Natural killer cell treated with Interleukin-12 subunit alpha and Interleukin-12 subunit beta and Interleukin-15 and Interleukin-18, amount 100 ng/mL, for 72 hours (primary cell): ENCODE measurements at regions not wholly inside any gene's neighbourhood (a gene's known extent, or its start where the extent isn't known, plus 50 kb on each side); places are given as distances from the start of the nearest gene placed in this dataset.
"Not testable (repeated sequence)": the region's sequence is repeated elsewhere in the genome, so short reads cannot be mapped to it uniquely, and the experiment has no call there.

Experiments
- ATAC-seq, 2 donors: fragments of 150-1000 bp; cut with Tn5 transposase in 1 of 2; sonication (Bioruptor Pico), chemical (Tn5 transposase) in 1 of 2; 2 replicates each; pipeline ENCODE4 v1.10.0; 2021
- DNase-seq: peaks from one replicate; pipeline ENCODE4 v3.0.0; 2022; ENCODE audit warnings: low spot score
- H3K27ac Mint-ChIP-seq, 2 donors: 1 replicate in 1 of 2; 2 replicates in 1 of 2; pipeline ENCODE4 v1.8.0; 2022; ENCODE audit warnings: mixed read lengths in 2 of 2, mild to moderate bottlenecking in 1 of 2, moderate library complexity in 1 of 2
- H3K27me3 Mint-ChIP-seq, 2 donors: 1 replicate in 1 of 2; 2 replicates in 1 of 2; pipeline ENCODE4 v1.8.0; 2022; ENCODE audit warnings: mixed read lengths in 2 of 2
- H3K36me3 Mint-ChIP-seq: one replicate; pipeline ENCODE4 v1.8.0; 2022; ENCODE audit warnings: mixed read lengths
- H3K4me1 Mint-ChIP-seq, 2 donors: 1 replicate in 1 of 2; 2 replicates in 1 of 2; pipeline ENCODE4 v1.8.0; 2022; ENCODE audit warnings: low read depth in 2 of 2, mixed read lengths in 2 of 2, mild to moderate bottlenecking in 1 of 2
- H3K4me3 Mint-ChIP-seq: one replicate; pipeline ENCODE4 v1.8.0; 2022; ENCODE audit warnings: mixed read lengths
- H3K9me3 Mint-ChIP-seq: 2 replicates; pipeline ENCODE4 v1.8.0; 2022; ENCODE audit warnings: mixed read lengths

GRCh38 chr7:8314566-8314965, 52.6 kb upstream of the ICA1 start:
- ATAC-seq (no peak), DNase-seq (no peak)
- H3K27me3 Mint-ChIP-seq: peaks cover 40 to 59% of the 10 kb centered on the region in 2 donors
- H3K4me3 Mint-ChIP-seq: no peak overlapping the region
- no peaks in the 10 kb centered on the region for H3K9me3 Mint-ChIP-seq
- H3K4me1 Mint-ChIP-seq: no peaks in the 10 kb centered on the region
- no peak overlapping the region for H3K27ac Mint-ChIP-seq
- H3K36me3 Mint-ChIP-seq: peaks cover 8% of the 10 kb centered on the region

- DNase-seq (no peak), ATAC-seq (no peak)
- no peaks in the 10 kb centered on the region for H3K4me1 Mint-ChIP-seq
- no peaks in the 10 kb centered on the region for H3K9me3 Mint-ChIP-seq
- no peak overlapping the region for H3K27ac Mint-ChIP-seq
- H3K27me3 Mint-ChIP-seq: peaks cover 37 to 40% of the 10 kb centered on the region in 2 donors
- H3K4me3 Mint-ChIP-seq: no peak overlapping the region
- H3K36me3 Mint-ChIP-seq: no peaks in the 10 kb centered on the region
Observed at GRCh38 chr7:8319115-8319514, 57.1 kb upstream of the ICA1 start.

GRCh38 chr7:8320174-8320573, 58.2 kb upstream of the ICA1 start:
- Mint-ChIP-seq H3K4me3 (no peak overlapping the region), H3K36me3 (no peaks in the 10 kb centered on the region), H3K9me3 (no peaks in the 10 kb centered on the region), H3K27me3 (peaks cover 39 to 40% of the 10 kb centered on the region in 2 donors), H3K4me1 (no peaks in the 10 kb centered on the region), H3K27ac (no peak overlapping the region)
- DNase-seq (no peak), ATAC-seq (no peak)

GRCh38 chr7:8321312-8321711, 59.3 kb upstream of the ICA1 start:
- H3K4me1 Mint-ChIP-seq: no peaks in the 10 kb centered on the region
- no peak overlapping the region for H3K27ac Mint-ChIP-seq
- no peak for ATAC-seq

DNA sequence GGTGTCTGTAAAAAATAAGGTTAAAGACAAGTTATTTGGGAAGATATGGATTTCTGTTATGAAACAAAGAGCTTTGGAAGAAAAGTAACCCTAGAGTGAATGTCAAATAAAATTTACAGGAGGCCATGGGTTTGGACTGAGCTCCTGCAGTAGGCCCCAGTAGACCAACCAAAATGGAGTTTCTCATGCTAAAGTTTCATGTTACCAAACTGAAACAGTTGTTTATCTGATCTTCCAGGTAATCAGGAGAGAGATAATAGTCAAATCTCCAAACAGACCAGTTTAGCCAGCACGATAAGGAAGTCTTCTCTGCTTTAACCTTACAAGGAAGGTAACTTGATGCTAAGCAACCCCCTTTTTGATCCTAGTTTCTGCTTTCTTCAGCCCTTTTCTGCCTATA, 60.7 kb upstream of the ICA1 start:
- peaks cover 34 to 41% of the 10 kb centered on the region in 2 donors for H3K27me3 Mint-ChIP-seq

More at GRCh38 chr7:8321312-8321711, 59.3 kb upstream of the ICA1 start:
- Mint-ChIP-seq H3K9me3 (no peaks in the 10 kb centered on the region), H3K27me3 (peaks cover 37 to 46% of the 10 kb centered on the region in 2 donors), H3K36me3 (no peaks in the 10 kb centered on the region), H3K4me3 (no peak overlapping the region)
- no peak for DNase-seq

GRCh38 chr7:8325067-8325466, 63.1 kb upstream of the ICA1 start:
- ATAC-seq: no peak
- DNase-seq: no peak
- Mint-ChIP-seq H3K9me3 (no peaks in the 10 kb centered on the region), H3K27ac (no peak overlapping the region), H3K4me3 (no peak overlapping the region), H3K4me1 (no peaks in the 10 kb centered on the region), H3K36me3 (no peaks in the 10 kb centered on the region), H3K27me3 (peaks cover 34 to 37% of the 10 kb centered on the region in 2 donors)

More for the DNA sequence above, 60.7 kb upstream of the ICA1 start:
- no peak for DNase-seq
- no peak overlapping the region for H3K27ac Mint-ChIP-seq
- H3K4me3 Mint-ChIP-seq: no peak overlapping the region
- ATAC-seq: no peak
- no peaks in the 10 kb centered on the region for H3K36me3 Mint-ChIP-seq
- H3K9me3 Mint-ChIP-seq: no peaks in the 10 kb centered on the region
- no peaks in the 10 kb centered on the region for H3K4me1 Mint-ChIP-seq

DNA sequence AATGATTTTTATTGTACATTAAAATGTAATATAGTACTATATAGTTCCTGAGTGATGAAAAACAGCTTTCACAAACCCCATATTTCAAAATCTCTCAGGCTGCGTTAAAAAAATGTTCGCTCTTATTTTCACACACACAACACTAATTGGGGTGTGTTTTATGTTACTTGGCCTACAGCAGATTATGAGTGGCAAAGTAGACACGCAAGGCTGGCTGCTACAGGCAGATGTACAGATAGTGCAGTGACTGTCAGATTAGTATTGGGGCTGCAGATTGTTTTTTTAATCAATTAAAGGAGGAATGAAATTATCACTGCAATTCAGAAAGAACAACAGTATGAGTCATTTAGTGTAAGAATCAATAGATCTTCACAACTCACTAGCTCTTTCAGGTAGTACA, 65.2 kb upstream of the ICA1 start:
- H3K9me3 Mint-ChIP-seq: no peaks in the 10 kb centered on the region
- H3K4me1 Mint-ChIP-seq: no peaks in the 10 kb centered on the region
- no peak overlapping the region for H3K27ac Mint-ChIP-seq
- no peak overlapping the region for H3K4me3 Mint-ChIP-seq
- ATAC-seq: no peak
- H3K36me3 Mint-ChIP-seq: no peaks in the 10 kb centered on the region
- no peak for DNase-seq
- H3K27me3 Mint-ChIP-seq: peaks cover 31 to 47% of the 10 kb centered on the region in 2 donors

GRCh38 chr7:8338206-8338605, 76.2 kb upstream of the ICA1 start:
- H3K27ac Mint-ChIP-seq: no peak overlapping the region
- no peak for DNase-seq
- ATAC-seq: no peak
- H3K27me3 Mint-ChIP-seq: peaks cover 17 to 37% of the 10 kb centered on the region in 2 donors
- H3K4me3 Mint-ChIP-seq: no peak overlapping the region
- no peaks in the 10 kb centered on the region for H3K9me3 Mint-ChIP-seq
- H3K36me3 Mint-ChIP-seq: no peaks in the 10 kb centered on the region
- no peaks in the 10 kb centered on the region for H3K4me1 Mint-ChIP-seq

GRCh38 chr7:8343556-8343955, 81.6 kb upstream of the ICA1 start:
- no peak for ATAC-seq
- Mint-ChIP-seq H3K4me1 (no peaks in the 10 kb centered on the region), H3K27me3 (peaks cover 27 to 28% of the 10 kb centered on the region in 2 donors), H3K27ac (no peak overlapping the region), H3K9me3 (no peaks in the 10 kb centered on the region), H3K36me3 (no peaks in the 10 kb centered on the region), H3K4me3 (no peak overlapping the region)
- no peak for DNase-seq

- not testable (repeated sequence) for DNase-seq, H3K4me1 Mint-ChIP-seq, H3K27ac Mint-ChIP-seq, ATAC-seq, H3K9me3 Mint-ChIP-seq, H3K36me3 Mint-ChIP-seq, H3K4me3 Mint-ChIP-seq
- H3K27me3 Mint-ChIP-seq: peaks cover 15 to 20% of the 10 kb centered on the region in 2 donors
Observed at GRCh38 chr7:8347395-8347794, 85.4 kb upstream of the ICA1 start.

GRCh38 chr7:8351654-8352053, 81.8 kb upstream of the NXPH1 start:
- peaks cover 9 to 12% of the 10 kb centered on the region in 2 donors for H3K27me3 Mint-ChIP-seq
- not testable (repeated sequence) for H3K27ac Mint-ChIP-seq, H3K9me3 Mint-ChIP-seq, DNase-seq, H3K36me3 Mint-ChIP-seq, H3K4me1 Mint-ChIP-seq, ATAC-seq, H3K4me3 Mint-ChIP-seq

GRCh38 chr7:8353991-8354390, 79.4 kb upstream of the NXPH1 start:
- H3K9me3 Mint-ChIP-seq: no peaks in the 10 kb centered on the region
- DNase-seq: no peak
- H3K36me3 Mint-ChIP-seq: no peaks in the 10 kb centered on the region

DNA sequence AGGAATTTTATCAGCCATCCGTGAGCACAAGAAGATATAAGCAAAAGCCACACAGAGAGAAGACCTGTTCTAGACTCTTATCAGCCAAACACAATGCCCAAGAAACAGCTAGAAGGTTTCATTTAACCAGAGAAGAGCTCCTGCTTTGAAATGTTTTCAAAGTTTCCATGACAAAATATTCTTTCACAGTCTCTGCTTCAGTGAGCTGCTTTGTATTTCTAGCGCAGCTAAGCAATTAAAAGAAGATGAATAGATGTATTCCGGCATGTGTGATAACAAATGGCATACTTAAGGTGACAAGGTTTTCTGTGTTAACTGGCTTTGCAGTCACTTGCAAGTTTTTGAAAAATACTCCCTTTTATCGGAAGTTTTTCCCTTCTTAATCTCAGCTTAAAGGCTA, 78.9 kb upstream of the NXPH1 start:
- no peak for DNase-seq
- H3K4me3 Mint-ChIP-seq: no peak overlapping the region
- no peaks in the 10 kb centered on the region for H3K4me1 Mint-ChIP-seq
- ATAC-seq: no peak
- H3K27ac Mint-ChIP-seq: no peak overlapping the region
- no peaks in the 10 kb centered on the region for H3K9me3 Mint-ChIP-seq
- no peaks in the 10 kb centered on the region for H3K36me3 Mint-ChIP-seq
- H3K27me3 Mint-ChIP-seq: peaks cover 6 to 16% of the 10 kb centered on the region in 2 donors

More at GRCh38 chr7:8353991-8354390, 79.4 kb upstream of the NXPH1 start:
- no peaks in the 10 kb centered on the region for H3K4me1 Mint-ChIP-seq
- H3K27me3 Mint-ChIP-seq: peaks cover 6 to 19% of the 10 kb centered on the region in 2 donors
- no peak for ATAC-seq
- H3K27ac Mint-ChIP-seq: no peak overlapping the region
- no peak overlapping the region for H3K4me3 Mint-ChIP-seq

DNA sequence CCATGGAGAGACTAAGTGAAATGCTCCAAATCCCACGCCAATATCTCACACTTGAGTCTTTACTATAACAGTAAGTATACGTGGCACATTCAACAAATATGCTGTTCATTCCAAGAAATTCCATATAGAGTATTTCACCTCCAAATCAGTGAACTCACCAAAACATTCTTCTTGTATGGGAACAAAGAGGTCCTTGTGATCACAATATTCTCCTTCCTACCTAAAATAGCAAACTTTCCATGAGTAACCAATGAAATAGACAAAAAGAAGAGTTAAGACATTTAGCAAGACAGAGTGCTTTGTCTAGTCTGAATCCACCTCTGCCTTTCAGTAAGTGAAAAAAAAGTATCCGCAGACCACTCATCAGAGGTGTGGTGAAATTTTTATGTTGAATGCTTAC, 77.3 kb upstream of the NXPH1 start:
- Mint-ChIP-seq H3K27ac (no peak overlapping the region), H3K36me3 (no peaks in the 10 kb centered on the region), H3K4me3 (no peak overlapping the region), H3K4me1 (no peaks in the 10 kb centered on the region), H3K9me3 (no peaks in the 10 kb centered on the region), H3K27me3 (peaks cover 10 to 27% of the 10 kb centered on the region in 2 donors)
- ATAC-seq (no peak), DNase-seq (no peak)

DNA sequence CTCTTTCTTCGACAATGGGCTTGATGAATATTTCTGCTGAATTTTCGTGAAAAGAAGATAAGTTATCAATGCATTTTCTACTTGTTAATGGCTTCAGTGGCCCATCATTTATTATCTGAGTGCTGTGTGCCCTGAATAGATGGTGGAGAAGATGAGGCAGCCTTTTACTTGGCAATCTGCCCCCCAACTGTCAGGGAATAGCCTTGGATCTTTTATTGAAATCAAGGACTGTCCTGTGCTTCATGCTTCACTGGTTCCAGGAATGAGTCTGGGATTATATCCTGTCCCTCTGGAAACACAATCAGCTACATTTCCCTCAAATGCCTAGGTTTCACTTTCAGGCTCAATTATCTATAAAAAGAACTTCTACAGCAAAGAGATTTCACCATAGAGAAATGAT, 75.9 kb upstream of the NXPH1 start:
- no peak overlapping the region for H3K4me3 Mint-ChIP-seq
- H3K9me3 Mint-ChIP-seq: no peaks in the 10 kb centered on the region
- ATAC-seq: no peak
- no peak for DNase-seq
- H3K27ac Mint-ChIP-seq: no peak overlapping the region
- H3K4me1 Mint-ChIP-seq: no peaks in the 10 kb centered on the region
- peaks cover 10 to 32% of the 10 kb centered on the region in 2 donors for H3K27me3 Mint-ChIP-seq
- no peaks in the 10 kb centered on the region for H3K36me3 Mint-ChIP-seq
